ENCODE measurements at regions not wholly inside any gene's neighbourhood (a gene's known extent, or its start where the extent isn't known, plus 50 kb on each side); places are given as distances from the start of the nearest gene placed in this dataset.
"Not testable (repeated sequence)": the region's sequence is repeated elsewhere in the genome, so short reads cannot be mapped to it uniquely, and the experiment has no call there.

DNA sequence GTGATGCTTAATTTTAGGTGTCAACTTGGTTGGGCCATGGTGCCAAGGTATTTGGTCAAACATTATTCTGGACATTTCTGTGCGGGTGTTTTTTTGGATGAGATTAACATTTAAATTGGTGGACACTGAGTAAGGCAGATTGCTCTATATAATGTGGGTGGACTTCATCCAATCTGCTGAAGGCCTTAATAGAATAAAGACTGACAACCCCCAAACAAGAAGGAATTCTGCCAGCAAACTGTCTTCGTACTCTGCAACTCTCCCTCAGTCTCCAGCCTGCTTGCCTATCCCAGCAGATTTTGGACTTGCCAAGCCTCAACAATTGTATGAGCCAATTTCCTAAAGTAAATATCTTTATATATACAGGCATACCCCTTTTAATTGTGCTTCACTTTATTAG, 850.1 kb downstream of the TBC1D32 start:
- DNase-seq: no peak

DNA sequence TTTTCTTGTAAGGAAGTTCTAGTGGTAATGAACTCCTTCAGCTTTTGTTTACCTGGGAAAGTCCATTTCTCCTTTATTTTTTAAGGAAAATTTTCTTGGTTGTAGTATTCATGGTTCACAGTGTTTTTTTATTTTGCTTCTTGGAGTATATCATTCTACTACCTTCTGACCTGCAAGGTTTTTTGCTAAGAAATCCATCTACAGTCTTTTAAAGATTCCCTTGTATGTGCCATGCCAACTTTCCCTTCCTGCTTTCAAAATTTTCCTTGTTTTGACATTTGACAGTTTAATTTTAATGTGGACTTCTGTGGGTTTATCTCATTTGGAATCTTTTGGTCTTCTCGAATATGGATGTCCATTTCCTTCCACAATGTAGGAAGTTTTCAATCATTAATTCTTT, 855.6 kb downstream of the TBC1D32 start:
- no peak for DNase-seq

DNA sequence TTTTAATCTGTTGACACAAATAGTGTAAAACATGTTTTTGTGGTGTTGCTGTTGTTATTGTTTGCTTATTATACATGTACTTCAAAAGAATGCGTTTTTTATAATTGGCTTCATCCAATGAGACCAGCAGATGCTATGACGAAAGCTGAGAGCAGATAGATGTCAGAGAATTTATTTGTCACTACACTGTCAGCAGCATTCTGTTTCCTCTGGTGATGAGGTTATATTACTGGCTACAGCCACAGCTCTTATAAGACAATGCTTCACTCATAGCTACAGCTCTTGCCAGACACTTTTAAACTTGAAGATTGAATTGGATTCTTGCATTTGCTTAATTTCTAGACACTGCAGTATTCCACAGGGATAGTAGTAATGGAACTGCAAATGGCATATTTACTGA, 860.5 kb downstream of the TBC1D32 start:
- DNase-seq: no peak

DNA sequence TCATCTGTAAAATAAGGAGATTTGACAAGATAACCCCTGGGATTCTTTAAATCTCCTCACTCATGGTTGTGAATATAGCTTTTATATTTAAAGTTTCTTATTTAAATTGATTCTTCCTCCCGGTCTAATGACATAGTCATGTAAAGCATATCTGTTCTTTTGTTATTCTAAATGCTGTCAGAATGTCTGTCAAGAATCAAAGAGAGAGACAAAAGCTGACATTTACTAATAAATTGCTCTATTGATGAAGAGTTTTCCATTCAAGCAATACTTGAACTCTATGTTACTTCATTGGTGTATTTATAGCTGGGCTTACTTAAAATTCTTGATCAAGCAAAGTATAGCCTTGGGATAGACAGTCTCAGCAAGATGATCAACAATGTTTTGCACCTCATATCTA, 865.8 kb downstream of the TBC1D32 start:
- DNase-seq: no peak

DNA sequence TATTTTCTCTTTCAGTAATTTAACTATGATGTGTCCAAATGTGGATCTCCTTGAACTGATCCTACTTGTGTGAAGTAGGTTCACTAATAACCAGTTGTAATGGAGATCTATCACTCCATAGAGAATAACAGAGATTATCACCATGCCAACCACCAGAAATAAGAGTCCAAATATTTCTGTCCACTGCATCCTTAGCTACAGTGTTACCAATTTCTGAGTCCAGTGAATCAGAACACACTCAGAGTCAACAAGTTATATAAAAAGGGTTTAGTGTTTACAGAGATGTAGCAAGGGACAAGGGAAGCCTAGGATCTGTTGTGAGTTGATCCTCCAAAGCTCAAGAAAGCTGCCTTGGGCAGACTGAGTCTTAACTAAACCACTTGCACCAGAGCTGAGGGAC, 882.8 kb downstream of the TBC1D32 start:
- no peak for DNase-seq

DNA sequence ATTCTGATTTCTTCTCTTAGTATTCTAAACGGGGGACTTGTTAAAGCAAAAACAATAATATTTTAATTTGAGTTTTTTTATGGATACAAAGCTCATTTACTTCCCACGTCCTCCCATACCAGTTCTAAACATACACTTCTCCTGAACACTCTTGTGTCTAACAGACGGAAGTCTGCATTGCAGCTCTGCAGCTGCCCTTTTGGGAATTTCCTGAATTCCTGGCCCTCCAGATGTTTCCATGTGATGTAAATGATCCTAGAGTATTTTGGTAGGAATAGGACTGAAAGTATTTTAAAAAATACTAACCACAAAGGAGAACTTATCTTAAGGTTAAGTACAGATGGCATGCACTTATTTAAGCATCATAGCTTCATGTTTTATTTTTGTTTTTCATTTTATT, 886.7 kb downstream of the TBC1D32 start:
- no peak for DNase-seq

DNA sequence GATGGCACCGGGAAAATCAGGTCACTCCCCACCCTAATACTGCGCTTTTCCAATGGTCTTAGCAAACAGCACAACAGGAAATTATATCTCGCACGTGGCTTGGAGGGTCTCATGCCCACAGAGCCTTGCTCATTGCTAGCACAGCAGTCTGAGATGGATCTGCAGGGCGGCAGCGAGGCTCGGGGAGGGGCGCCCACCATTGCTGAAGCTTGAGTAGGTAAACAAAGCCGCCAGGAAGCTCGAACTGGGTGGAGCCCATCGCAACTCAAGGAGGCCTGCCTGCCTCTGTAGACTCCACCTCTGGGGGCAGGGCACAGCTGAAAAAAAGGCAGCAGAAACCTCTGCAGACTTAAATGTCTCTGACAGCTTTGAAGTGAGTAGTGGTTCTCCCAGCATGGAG, 901.4 kb downstream of the TBC1D32 start:
- DNase-seq: not testable (repeated sequence)

DNA sequence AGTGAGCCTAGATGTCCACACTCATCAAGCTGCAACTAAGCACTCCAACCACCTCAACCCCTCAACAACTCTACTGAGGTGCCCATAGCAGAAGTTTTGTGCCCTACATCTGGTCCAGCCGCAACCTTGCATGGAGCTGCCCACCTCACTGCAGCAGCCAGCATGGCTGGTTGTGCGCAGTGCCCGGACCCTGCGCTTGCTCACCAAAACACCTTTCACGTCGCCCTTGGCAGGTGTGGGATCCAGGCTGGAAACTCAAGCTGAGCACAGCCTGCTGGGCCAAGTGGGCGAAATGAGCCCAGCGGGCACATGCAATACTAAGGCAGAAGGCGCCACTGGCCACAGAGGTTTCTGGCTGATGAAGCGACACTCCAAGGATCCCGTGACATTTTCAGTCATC, 902.4 kb downstream of the TBC1D32 start:
- DNase-seq: no peak

DNA sequence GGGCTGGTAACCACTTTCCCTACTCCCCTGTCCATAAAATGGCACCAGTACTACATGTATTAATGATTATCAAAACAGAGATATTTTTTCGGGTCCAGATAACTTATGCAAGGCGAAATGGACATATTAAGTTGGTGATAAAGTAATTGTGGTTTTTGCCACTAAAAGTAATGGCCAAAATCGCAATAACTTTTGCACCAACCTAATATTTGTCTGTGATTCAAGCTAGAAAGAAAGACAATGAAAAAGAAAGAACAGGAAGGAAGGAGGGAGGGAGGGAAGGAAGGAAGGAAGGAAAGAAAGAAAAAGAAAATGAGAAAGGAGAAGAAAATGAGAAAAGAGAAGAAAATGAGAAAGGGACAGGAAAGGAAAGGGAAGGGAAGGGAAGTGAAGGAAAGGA, 922.9 kb downstream of the TBC1D32 start:
- DNase-seq: no peak

DNA sequence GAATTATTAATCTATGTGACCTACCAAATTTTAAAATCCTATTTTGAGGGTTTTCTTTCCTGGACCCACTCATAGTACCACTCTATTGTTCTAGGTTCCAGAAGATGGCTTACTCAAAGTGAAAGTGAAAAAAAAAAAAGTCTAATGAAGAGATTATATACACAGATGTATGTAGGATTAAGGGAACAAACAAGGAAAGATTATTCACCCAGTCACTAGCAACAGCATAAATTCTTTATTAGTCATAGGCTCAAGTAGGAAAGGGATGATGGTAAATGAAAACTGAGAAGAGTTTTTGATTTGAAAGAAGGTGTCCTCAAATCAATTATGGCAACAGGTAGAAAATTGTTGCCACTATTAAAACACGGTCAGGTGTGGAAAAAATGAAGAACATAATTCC, 923.7 kb downstream of the TBC1D32 start:
- DNase-seq: no peak

DNA sequence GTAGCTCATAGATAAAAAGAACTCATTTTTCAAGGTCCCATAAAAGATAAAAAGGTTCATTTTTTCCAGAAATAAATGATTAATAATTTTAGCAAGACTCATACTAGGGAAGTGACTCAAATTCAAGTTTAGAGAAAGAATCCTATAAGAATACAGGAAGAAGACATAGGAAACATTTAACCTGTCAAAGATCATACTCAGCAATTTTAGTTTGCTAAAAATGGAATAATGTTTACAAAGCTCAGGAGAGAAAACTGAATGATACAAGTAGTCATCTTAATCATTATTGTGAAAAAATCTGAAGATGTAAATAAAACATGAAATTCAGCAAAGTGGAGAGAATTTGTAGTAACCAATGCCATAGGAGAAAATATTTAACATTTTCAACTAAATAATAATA, 926.6 kb downstream of the TBC1D32 start:
- DNase-seq: no peak

DNA sequence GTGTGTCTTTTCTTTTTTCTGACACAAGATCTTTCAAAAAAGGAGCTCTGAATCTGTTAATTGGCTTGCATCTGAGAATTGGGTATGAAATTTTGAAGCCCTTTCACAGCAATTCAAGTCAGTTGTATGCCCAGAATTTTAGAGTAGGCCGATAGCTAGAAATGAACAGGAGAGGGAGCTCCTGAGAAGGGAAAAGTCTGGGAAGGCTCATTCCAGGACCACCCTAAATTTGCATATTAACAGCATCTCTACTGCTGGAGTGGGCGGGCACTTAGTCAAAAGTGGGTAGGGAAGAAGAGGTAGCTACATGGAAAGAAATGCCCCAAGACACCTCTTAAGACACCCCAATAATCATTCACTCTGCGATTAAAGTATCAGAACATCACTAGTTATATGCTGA, 928.3 kb downstream of the TBC1D32 start:
- no peak for DNase-seq

DNA sequence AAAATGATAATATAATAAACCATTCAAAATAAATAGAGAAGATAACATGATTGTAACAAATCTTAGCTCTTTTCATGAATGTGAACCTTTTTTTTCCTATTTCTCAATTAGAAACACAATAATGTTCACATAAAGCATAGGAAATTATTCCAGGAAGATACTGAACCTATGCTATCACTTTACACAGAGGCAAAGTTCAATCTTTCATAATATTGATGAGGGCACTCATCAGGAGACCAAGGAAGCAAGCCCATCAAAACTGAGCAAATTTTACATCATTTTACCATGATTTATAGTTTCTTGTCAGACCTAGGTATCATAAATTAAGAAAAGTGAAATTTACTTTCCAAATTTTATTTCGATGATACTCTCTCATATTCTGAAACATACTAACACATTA, 938.5 kb downstream of the TBC1D32 start:
- DNase-seq: no peak

DNA sequence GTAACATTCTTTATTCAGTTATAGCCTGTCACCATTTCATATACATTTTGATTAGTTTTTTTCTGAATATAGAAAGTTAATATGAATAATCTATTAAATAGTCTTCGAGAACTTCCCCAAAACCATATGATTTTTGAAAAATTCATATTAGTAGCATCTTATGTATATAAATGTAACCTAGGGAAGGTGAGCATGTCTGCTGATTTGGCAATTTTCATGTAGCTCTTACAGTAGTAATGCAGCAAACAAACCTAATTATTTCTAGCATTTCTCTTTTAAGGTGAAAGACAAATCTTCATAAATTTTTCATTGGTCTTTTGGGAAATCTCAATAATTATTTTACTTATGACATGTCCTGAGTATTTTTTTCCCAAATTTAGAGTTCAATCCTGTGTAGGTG, 939.0 kb downstream of the TBC1D32 start:
- DNase-seq: no peak

DNA sequence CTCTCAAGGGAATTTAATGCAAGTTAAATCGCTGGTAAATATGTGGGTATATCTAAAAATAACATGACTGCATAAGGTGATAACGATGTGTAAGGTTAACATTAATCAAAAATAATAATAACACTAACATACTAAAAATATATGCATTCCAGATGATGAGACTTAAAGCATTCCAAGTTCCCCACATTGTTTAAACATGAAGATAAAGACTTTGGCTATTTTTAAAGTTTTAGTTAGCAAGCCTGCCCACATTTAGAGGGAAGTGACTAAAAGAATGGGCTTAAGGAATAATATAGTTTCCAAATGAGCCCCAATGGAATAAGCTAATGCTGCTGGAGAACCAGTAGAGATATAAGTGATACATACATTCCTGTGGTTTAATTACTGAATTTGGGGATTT, 941.3 kb downstream of the TBC1D32 start:
- no peak for DNase-seq

DNA sequence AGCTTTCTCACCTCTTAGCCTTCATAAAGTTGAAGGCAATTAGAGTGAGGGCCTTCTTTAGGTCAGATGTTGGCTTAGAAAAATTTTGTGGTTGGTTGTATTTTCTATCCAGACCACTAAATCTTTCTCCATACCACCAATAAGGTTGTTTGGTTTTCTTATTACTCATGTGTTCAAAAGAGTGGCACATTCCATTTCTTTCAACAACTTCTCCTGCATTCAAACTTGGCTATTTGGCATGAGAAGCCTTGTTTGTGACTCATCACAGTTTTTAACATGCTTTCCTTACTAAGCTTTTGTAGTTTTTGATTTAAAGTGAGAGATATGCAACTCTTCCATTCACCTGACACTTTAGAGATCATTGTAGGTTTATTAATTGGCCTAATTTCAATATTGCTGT, 949.6 kb downstream of the TBC1D32 start:
- no peak for DNase-seq

DNA sequence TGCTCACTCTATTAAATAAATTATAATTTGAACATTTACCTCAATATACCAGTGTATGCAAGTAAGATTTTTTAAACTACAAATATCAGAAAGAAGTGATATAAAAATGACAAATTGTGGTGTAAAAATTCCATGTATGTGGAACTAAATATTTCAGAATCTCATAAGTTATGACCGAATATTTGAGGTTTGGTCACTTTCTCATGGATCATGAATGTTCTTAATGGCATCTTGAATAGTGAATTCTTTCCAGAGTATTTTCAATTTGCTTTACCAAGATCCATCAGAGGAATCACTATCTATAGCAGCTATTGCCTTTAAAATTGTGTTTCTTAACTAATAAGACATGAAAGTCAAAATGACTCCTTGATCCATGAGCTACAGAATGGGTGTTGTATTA, 950.6 kb downstream of the TBC1D32 start:
- no peak for DNase-seq

DNA sequence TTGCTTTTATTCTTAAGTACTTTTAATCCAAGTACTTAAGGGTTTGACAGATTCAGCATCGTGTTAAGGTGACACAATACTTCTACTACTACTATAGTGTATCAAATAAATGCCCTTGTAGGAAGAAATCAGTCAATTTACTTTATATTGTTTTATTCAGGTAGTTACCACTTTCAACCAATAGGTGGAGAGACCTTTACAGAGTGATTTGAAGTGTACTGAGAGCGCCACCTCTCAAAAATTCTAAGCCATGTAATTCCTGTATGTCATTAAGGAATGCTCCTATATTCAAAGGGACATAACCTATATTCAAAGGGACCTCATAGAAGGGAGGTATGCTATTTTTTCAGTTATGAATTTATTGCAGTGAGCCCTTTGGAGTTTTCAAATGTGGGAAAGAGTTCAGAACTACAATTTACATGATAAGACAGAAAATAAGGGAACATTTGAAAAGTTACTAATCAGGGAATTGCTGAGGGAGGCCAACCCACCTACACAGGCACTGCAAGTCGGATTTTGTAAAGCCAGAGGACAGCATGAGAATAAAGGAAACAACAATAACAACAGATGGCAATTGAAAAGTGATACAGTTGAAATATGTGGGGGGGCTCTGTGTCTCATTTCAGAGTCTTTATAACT, 955.6 kb downstream of the TBC1D32 start:
- DNase-seq: no peak

DNA sequence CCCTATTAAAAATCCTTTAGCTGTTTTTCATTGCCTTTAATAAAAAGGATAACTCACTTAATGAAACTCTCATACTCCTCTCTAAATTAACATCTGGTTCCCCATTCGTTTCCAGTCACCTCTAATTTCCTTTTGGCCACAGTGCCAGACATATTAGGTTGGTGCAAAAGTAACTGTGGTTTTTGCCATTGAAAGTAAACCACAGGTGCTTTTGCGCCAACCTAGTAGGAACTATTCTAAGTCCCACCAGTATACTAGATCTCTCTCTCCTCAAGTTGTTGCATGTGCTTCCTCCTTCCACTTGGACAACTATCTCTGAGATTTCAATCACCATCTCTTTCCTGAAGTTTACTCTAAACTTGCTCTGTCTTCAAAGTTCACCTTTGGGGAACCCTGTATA, 961.1 kb downstream of the TBC1D32 start:
- DNase-seq: no peak

DNA sequence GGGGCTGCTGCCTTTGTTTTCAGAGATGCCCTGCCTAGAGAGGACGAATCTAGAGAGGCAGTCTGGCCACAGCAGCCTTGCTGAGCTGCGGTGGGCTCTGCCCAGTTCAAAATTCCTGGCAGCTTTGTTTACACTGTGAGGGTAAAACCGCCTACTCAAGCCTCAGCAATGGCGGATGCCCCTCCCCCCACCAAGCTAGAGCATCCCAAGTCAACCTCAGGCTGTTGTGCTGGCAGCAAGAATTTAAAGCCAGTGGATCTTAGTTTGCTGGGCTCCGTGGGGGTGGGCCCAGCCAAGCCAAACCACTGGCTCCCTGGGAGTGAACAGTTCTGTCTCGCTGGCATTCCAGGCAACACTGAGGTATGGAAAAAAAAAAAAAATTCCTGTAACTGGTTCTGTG, 970.9 kb downstream of the TBC1D32 start:
- no peak for DNase-seq

DNA sequence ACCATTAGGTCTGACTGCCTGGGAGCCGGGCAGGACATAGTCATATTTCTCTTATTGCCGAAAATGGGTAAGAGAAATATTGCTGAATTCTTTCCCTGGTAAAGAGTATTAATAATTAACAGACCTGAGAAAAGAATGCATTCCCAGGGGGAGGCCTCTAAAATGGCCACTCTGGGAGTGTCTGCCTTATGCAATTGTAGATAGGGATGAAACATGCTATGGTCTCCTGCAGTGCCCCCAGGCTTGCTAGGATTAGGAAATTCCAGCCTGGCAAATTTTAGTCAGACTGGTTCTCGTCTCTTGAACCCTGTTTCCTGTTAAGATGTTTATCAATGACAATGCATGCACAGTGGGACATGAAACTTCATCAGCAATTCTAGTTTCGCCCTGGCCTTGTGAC, 975.7 kb downstream of the TBC1D32 start:
- not testable (repeated sequence) for DNase-seq

DNA sequence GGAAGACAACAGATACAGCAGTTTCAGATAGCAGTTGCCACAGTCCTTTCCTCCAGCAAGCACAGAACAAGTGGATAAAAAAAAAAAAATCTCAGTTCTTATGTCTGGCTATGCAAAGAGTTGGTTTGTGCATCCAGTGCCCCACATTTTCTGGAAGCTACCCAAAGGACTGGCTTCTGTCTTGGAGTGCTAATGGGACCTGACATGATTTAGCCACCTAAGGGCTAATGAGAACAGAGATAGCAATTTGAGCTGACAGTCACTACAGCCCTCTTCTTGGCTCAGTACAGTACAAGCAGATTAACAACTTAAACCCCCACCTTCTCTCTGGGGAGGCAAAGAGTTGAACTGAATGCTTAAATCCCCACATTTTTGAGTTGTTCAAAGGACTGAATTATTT, 976.8 kb downstream of the TBC1D32 start:
- no peak for DNase-seq

DNA sequence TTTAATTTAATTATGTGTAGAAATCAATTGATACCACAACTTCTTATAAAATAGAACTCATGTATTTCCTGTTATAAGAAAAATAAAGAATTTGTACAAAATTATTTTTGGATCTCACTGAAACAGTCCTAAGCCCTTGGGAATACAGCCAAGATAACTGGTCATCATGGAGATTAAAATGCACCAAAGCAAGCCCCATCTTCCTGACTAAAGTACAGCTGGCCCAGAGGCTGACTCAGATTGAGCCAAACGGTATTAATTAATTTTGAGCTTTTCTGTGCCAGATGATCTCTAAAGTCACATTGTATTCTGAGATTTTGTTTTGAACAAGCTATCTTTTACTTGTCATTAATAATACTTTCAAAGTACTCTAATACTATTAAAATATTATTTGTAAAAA, 978.5 kb downstream of the TBC1D32 start:
- DNase-seq: no peak

DNA sequence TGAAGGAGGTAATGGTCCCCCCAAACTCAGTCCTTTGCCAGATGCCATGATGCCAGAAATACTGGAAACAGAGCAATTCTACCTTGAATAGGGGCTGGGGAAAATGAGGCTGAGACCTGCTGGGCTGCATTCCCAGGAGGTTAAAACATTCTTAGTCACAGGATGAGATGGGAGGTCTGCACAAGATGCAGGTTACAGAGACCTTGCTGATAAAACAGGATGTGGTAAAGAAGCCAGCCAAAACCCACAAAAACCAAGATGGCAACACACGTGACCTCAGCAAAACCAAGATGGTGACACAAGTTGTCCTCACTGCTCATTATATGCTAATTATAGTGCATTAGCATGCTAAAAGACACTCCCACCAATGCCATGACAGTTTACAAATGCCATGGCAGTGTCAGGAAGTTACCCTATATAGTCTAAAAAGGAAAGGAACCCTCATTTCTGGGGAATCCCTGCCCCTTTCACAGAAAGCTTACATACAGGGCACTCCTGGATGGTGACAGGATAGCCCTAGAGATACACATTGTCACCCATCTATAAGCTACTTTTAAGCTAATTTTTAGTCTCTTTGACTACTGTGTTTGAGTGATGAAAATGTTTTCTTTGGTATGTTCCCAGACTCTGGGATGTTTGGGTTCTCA, 979.7 kb downstream of the TBC1D32 start:
- DNase-seq: no peak

DNA sequence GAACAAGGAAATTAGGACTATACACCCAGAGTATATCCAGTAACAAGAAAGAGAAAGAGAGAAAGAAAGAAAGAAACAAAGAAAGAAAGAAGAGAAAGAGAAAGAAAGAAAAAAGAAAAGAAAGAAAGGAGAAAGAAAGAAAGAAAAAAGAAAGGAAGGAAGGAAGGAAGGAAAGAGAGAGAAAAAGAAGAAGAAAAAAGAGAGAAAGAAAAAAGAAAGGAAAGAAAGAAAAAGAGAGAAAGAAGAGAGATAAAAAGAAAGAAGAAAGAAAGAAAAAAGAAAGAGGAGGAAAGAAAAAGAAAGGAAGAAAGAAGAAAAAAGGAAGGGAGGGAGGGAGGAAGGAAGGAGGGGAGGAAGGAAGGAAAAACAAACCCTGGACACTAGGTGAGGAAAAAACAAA, 981.8 kb downstream of the TBC1D32 start:
- DNase-seq: no peak
